Endodermal cell (in vitro differentiated cells): ENCODE measurements at regions not wholly inside any gene's neighbourhood (a gene's known extent, or its start where the extent isn't known, plus 50 kb on each side); places are given as distances from the start of the nearest gene placed in this dataset.
A peak's percentile ranks its signal among the peaks of the same experiment; 100 is the strongest.
"Not testable (repeated sequence)": the region's sequence is repeated elsewhere in the genome, so short reads cannot be mapped to it uniquely, and the experiment has no call there.

Experiments used
- DNase-seq: peaks from one replicate; pipeline ENCODE4 v3.0.0-alpha.2; 2017
- H3K27ac ChIP-seq: 2 replicates; pipeline ENCODE4 v1.5.1; 2013; ENCODE audit warnings: mild to moderate bottlenecking, low read depth, low read length, moderate library complexity
- H3K27me3 ChIP-seq: 2 replicates; pipeline ENCODE4 v1.6.1; 2013; ENCODE audit warnings: mild to moderate bottlenecking, low read length, moderate library complexity; ENCODE audit not compliant: insufficient read depth, control insufficient read depth, poor library complexity, severe bottlenecking
- H3K36me3 ChIP-seq: 2 replicates; pipeline ENCODE4 v1.7.0; 2013; ENCODE audit warnings: mild to moderate bottlenecking, low read length, moderate library complexity; ENCODE audit not compliant: control insufficient read depth, insufficient read depth
- H3K4me1 ChIP-seq: one replicate; pipeline ENCODE4 v1.7.0; 2013; ENCODE audit warnings: low read length; ENCODE audit not compliant: control insufficient read depth, insufficient read depth
- H3K4me3 ChIP-seq: 2 replicates; pipeline ENCODE4 v1.5.1; 2013; ENCODE audit warnings: mild to moderate bottlenecking, low read length, moderate library complexity
- H3K9ac ChIP-seq: 2 replicates; pipeline ENCODE4 v1.6.1; 2013; ENCODE audit warnings: mild to moderate bottlenecking, low read length, moderate library complexity; ENCODE audit not compliant: poor library complexity, severe bottlenecking; ENCODE audit errors: extremely low read depth
- H3K9me3 ChIP-seq: 2 replicates; pipeline ENCODE4 v1.6.1; 2013; ENCODE audit warnings: mild to moderate bottlenecking, low read length, moderate library complexity; ENCODE audit not compliant: control insufficient read depth
- H3K27ac Mint-ChIP-seq: 2 replicates; pipeline ENCODE4 v1.8.0; 2020; ENCODE audit warnings: mixed read lengths
- H3K27me3 Mint-ChIP-seq: 2 replicates; pipeline ENCODE4 v1.8.0; 2021; ENCODE audit warnings: mild to moderate bottlenecking, mixed read lengths; ENCODE audit not compliant: insufficient read depth
- H3K36me3 Mint-ChIP-seq: 2 replicates; pipeline ENCODE4 v1.8.0; 2020; ENCODE audit warnings: low read depth, mixed read lengths
- H3K4me1 Mint-ChIP-seq: 2 replicates; pipeline ENCODE4 v1.8.0; 2020; ENCODE audit warnings: mixed read lengths
- H3K4me3 Mint-ChIP-seq: 2 replicates; pipeline ENCODE4 v1.8.0; 2020; ENCODE audit warnings: mild to moderate bottlenecking, moderate library complexity, mixed read lengths
- H3K9me3 Mint-ChIP-seq: 2 replicates; pipeline ENCODE4 v1.8.0; 2020; ENCODE audit warnings: mild to moderate bottlenecking, mixed read lengths
- CTCF ChIP-seq: fragments of 200-600 bp; sonication (generic); conservative IDR thresholded peaks from 2 replicates; pipeline ENCODE4 v1.5.0; 2021; ENCODE audit warnings: antibody characterized with exemption, mild to moderate bottlenecking
- WGBS, 2 experiments: methylation state at CpG; one replicate each; pipeline versions ENCODE4 v1.1.5 to v1.1.7; 2013; ENCODE audit warnings: missing lambda C conversion rate in 2 of 2, mixed read lengths in 1 of 2; ENCODE audit not compliant: insufficient coverage in 1 of 2, insufficient read length in 1 of 2; 5-methylcytosine and 5-hydroxymethylcytosine counted together

GRCh38 chr7:47180516-47180826, 401.4 kb downstream of the TNS3 start:
- 74 to 81% methylated on average over 3 of the region's 3 CpGs for WGBS, 2 experiments
- TF ChIP-seq CTCF: no peak
- no peak overlapping the region for H3K4me3 Mint-ChIP-seq

GRCh38 chr7:47179812-47180515, 401.9 kb downstream of the TNS3 start:
- peaks cover 14% of the 10 kb centered on the region for H3K27me3 Mint-ChIP-seq
- Histone ChIP-seq H3K9ac (no peak overlapping the region), H3K36me3 (no peaks in the 10 kb centered on the region), H3K27ac (no peak overlapping the region), H3K4me1 (no peaks in the 10 kb centered on the region), H3K9me3 (peaks cover 23% of the 10 kb centered on the region), H3K4me3 (no peak overlapping the region), H3K27me3 (peaks cover 5% of the 10 kb centered on the region)
- H3K9me3 Mint-ChIP-seq: peaks cover 28% of the 10 kb centered on the region
- TF ChIP-seq CTCF: peak; percentile 96
- H3K36me3 Mint-ChIP-seq: no peaks in the 10 kb centered on the region
- 71 to 73% methylated on average over 6 to 7 of the region's 8 CpGs for WGBS, 2 experiments
- no peak overlapping the region for H3K27ac Mint-ChIP-seq
- peak; percentile 86 for DNase-seq
- peaks cover 5% of the 10 kb centered on the region for H3K4me1 Mint-ChIP-seq
- no peak overlapping the region for H3K4me3 Mint-ChIP-seq

More at GRCh38 chr7:47180516-47180826, 401.4 kb downstream of the TNS3 start:
- H3K27ac Mint-ChIP-seq: no peak overlapping the region
- Histone ChIP-seq H3K9ac (no peak overlapping the region), H3K27ac (no peak overlapping the region), H3K4me1 (no peaks in the 10 kb centered on the region), H3K9me3 (peaks cover 20% of the 10 kb centered on the region), H3K4me3 (no peak overlapping the region), H3K27me3 (peaks cover 5% of the 10 kb centered on the region), H3K36me3 (no peaks in the 10 kb centered on the region)
- DNase-seq: no peak
- H3K4me1 Mint-ChIP-seq: peaks cover 5% of the 10 kb centered on the region
- peaks cover 25% of the 10 kb centered on the region for H3K9me3 Mint-ChIP-seq
- peaks cover 12% of the 10 kb centered on the region for H3K27me3 Mint-ChIP-seq
- no peaks in the 10 kb centered on the region for H3K36me3 Mint-ChIP-seq

- H3K27me3 Mint-ChIP-seq, H3K4me3 ChIP-seq, H3K27me3 ChIP-seq, H3K4me1 Mint-ChIP-seq, H3K27ac ChIP-seq, DNase-seq, H3K36me3 ChIP-seq, H3K4me3 Mint-ChIP-seq, H3K9ac ChIP-seq, H3K36me3 Mint-ChIP-seq, H3K27ac Mint-ChIP-seq, H3K4me1 ChIP-seq: not testable (repeated sequence)
- WGBS, 2 experiments: 93 to 98% methylated on average over 5 to 6 of the region's 7 CpGs
- peaks cover 27% of the 10 kb centered on the region for H3K9me3 Mint-ChIP-seq
- H3K9me3 ChIP-seq: peaks cover 20% of the 10 kb centered on the region
These were observed 409.0 kb downstream of the TNS3 start for GRCh38 chr7:47172602-47173539.
